HG03196 (cell line): ENCODE measurements at regions not wholly inside any gene's neighbourhood (a gene's known extent, or its start where the extent isn't known, plus 50 kb on each side); places are given as distances from the start of the nearest gene placed in this dataset.

Experiments used
- ATAC-seq: cut with Tn5 transposase; IDR thresholded peaks from one replicate; pipeline ENCODE4 v1.9.1; 2021; ENCODE audit not compliant: unreplicated experiment

GRCh38 chr21:45592208-45592619 lies 50.0 kb upstream of the SLC19A1 start:
- ATAC-seq, result peak; percentile 53

DNA sequence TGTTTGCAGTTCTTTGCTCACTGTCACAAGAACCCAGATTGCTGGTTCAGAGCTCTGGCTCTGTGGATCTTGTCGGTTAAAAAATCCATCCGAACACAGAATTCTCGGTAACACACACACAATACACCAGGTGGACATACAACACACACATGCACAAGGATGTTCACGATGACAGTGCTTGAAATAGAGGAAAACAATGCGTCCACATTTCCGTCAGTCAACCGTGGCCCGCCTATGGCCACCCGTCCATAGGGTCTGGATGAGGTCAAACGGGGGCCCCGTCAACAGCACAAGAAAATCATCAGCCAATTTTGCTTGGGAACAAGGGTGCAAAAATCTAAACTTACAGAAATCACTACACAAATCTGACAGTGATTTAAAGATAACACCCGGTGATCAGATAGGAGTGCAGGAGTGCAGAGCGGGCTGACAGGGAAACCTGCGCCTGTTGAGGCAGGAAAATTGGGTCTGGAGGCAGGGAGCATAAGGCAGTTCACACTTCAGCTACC lies 50.4 kb upstream of the SLC19A1 start:
- ATAC-seq, result no peak

- ATAC-seq, result no peak
These were observed 50.1 kb upstream of the PCBP3 start for GRCh38 chr21:45593162-45594022.
